GM18499 (cell line): ENCODE measurements at regions not wholly inside any gene's neighbourhood (a gene's known extent, or its start where the extent isn't known, plus 50 kb on each side); places are given as distances from the start of the nearest gene placed in this dataset.
"Not testable (repeated sequence)": the region's sequence is repeated elsewhere in the genome, so short reads cannot be mapped to it uniquely, and the experiment has no call there.

Experiments used
- ATAC-seq: cut with Tn5 transposase; IDR thresholded peaks from one replicate; pipeline ENCODE4 v1.9.1; 2021; ENCODE audit warnings: moderate number of reproducible peaks; ENCODE audit not compliant: insufficient read depth, unreplicated experiment

GRCh38 chr14:22230517-22230916, 358.5 kb downstream of the DAD1 start:
- ATAC-seq: no peak

DNA sequence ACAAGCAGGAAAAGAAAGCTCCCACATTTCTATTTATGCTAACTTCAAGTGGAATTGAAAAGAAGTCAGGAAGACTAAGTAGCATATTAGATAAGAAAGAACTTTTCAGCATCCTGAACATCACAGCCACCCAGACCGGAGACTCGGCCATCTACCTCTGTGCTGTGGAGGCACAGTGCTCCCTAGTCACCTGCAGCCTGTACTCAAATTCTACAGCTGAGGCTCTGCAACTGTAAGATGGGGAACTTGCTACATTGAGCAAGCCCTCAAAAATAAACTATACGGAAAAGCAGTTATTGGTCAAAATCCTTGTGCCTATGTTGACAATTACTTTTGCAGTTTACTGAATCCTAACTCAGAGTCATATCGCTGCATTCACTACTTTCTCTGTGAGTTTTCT, 361.9 kb downstream of the DAD1 start:
- no peak for ATAC-seq

- no peak for ATAC-seq
Observed at GRCh38 chr14:22226381-22226780, 362.6 kb downstream of the DAD1 start.

GRCh38 chr14:22225516-22226140, 363.4 kb downstream of the DAD1 start:
- ATAC-seq: no peak

GRCh38 chr14:22221508-22221907, 367.5 kb downstream of the DAD1 start:
- no peak for ATAC-seq

DNA sequence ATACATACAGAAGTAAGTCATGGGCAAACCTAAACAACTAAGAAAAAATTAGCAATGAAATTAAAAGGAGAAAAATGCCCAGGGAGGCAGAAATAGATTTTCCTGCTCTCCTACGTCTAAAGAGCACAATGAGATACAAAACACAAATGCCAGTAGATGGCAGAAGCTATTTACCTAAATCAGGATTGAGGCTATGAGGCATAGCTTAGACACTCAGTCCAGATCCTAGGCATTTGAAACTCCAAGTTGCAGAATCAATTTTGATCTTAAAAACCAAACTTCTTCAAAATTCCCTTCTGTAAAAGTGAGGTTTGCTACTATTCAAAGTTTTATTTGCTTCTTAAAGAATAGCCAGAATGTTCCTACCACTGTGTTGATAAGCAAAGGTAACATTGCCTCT, 368.6 kb downstream of the DAD1 start:
- no peak for ATAC-seq

DNA sequence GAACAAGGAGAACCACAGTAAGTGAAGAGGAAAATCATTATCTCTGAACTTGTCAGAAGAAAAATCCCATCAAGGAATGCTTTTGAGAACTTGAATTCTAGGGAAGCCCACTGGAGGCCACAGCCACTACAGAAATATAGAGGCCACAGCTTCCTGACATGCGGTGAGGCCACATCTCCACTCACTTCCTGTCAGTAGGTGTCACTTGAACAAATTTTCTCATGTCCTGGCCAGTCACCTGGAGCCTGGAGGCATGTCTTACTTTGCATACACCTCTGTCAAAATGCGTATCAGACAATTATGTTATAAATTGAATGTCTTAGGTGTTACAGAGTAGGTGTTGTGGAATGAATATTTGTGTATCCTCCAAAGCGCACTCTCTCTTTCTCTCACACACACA, 370.3 kb downstream of the DAD1 start:
- no peak for ATAC-seq

DNA sequence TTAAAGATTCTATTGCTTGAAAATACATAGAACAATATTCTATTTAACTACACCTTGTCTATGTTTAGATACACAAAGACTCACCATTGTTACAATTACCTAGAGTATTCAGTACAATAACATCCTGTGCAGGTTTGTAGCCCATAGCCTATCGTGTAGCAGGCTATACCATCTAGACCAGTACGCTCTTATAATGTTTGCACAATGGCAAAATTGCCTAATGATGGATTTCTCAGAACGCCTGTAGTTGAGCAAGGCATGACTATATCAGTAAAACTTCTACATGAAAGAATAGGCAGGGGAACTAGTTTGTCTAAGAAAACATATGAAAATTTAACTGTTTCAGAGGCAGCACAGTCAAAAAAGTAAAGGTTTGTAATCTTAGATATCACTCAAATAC, 375.9 kb downstream of the DAD1 start:
- no peak for ATAC-seq

DNA sequence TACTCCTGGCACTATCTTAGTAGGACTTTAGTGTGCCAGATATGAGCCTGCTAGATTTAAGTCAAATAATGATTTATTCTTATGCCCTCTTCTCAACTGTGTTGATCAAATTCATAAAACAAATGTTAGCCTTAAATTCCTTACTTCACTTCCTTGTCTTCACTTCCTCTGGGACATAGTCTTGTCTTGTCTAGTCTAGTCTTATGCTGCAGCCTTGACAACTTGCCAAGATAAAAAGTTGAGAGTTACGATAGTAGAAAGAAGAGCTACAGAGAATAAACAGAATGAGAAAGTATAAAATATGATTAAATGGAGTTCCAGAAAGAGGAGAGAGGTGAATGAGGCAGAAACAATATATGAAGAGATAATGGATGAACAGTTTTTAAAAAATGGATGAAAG, 378.1 kb downstream of the DAD1 start:
- no peak for ATAC-seq

DNA sequence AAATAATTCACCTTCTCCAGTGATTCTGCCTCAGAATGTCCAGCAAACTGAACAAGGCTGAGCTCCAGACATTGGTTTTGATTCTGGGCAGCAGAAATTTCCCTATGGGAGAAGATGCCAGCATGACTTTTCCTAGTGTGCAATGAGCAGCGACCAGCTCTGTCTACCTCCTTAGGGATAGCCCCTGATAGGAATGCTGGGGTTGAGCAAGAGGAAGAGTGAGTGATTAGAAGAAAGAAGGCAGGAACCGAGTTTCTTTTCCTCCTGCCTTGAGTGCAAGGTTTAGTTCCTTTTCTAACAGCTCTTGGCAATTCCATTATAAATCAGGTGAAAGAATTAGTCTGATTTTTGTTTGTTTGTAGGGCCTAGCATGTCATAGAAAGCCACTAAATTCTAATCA, 379.0 kb downstream of the DAD1 start:
- ATAC-seq: no peak

DNA sequence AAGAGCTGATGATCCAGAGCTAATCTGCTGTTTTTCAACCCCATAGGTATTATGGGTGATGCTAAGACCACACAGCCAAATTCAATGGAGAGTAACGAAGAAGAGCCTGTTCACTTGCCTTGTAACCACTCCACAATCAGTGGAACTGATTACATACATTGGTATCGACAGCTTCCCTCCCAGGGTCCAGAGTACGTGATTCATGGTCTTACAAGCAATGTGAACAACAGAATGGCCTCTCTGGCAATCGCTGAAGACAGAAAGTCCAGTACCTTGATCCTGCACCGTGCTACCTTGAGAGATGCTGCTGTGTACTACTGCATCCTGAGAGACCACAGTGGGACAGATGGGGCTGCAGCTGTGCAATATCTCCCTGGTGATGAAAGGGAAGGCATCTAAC, 386.0 kb downstream of the DAD1 start:
- no peak for ATAC-seq

GRCh38 chr14:22202313-22202712, 386.7 kb downstream of the DAD1 start:
- no peak for ATAC-seq

GRCh38 chr14:22200977-22201605, 387.9 kb downstream of the DAD1 start:
- no peak for ATAC-seq

DNA sequence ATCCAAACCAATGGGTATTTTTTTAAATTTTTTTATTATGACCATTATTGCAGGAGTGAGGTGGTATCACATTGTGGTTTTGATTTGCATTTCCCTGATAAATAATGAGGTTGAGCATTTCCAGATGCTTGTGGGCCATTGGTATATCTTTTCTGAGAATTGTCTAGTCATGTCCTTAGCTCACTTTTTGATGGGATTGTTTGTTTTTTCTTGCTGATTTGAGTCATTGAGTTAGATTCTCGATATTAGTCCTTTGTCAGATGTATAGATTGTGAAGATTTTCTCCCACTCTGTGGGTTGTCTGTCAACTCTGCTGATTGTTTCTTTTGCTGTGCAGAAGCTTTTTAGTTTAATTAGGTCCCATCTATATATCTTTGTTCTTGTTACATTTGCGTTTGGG, 388.9 kb downstream of the DAD1 start:
- not testable (repeated sequence) for ATAC-seq

DNA sequence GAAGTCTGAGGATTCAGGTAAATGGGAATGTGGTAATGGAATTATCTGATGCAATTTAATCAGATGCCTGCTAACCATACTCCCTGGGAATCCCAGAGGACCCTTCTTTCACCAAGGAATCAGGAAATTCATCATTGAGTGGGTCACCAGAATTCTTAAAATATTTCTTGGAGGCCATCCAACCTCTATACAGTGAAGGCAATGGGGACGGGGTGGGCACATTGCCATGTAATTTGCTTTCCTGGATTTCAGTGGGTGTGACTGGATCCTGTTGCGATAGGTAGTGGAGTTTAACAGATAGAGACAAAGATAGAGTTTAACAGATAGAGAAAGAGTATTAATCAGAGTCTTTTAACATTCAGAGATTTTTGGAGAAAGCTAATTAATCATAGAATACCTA, 394.4 kb downstream of the DAD1 start:
- ATAC-seq: no peak

GRCh38 chr14:22190411-22191191, 398.4 kb downstream of the DAD1 start:
- no peak for ATAC-seq

DNA sequence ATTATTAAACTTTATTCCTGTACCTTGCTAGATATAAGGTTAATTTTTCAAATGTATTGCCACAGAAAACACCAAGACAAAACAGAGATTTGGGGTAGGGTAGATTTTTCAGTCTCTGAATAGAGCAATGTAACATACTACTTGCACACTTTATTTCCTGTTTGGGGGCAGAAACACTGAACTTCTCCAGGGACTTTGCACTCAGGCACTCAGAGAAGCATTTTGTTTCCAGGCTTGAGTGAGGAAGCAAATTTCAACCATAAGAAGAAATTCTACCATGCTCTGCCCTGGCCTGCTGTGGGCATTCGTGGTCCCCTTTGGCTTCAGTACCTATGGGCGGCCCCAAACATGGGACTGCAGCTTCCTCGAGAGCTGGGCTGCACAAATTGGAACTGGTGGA, 399.1 kb downstream of the DAD1 start:
- ATAC-seq: no peak

GRCh38 chr14:22188318-22188717, 400.7 kb downstream of the DAD1 start:
- ATAC-seq: no peak

- no peak for ATAC-seq
Observed at GRCh38 chr14:22185789-22186188, 403.2 kb downstream of the DAD1 start.

DNA sequence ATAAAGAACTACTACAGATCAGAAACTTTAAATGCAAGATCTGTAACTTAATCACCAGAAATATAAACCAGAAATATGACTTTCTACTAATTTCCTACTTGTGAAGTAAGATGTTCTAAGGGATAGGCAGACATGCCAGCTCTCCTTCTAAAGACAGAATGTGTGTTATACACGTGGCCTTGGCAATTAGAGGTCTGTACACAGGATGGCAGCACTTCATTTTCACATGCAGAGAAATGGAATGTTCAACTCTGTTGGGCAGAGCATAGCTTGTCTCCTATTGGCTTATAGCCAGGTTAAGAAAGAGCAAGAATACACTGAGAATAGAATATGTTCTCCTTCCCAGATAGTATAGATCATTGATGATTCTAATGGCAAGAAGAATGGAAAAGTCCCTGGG, 403.8 kb downstream of the DAD1 start:
- no peak for ATAC-seq

GRCh38 chr14:22184830-22185168, 404.2 kb downstream of the DAD1 start:
- ATAC-seq: no peak
